Inflammatory macrophage treated with lipopolysaccharide for 1 hour (primary cell): ENCODE measurements at regions not wholly inside any gene's neighbourhood (a gene's known extent, or its start where the extent isn't known, plus 50 kb on each side); places are given as distances from the start of the nearest gene placed in this dataset.
"Not testable (repeated sequence)": the region's sequence is repeated elsewhere in the genome, so short reads cannot be mapped to it uniquely, and the experiment has no call there.

Source experiments
- DNase-seq, 2 donors: peaks; one replicate each; pipeline ENCODE4 v3.0.0-alpha.2; 2020 to 2022

GRCh38 chrX:81857192-81857591 is 655.3 kb downstream of the SH3BGRL start:
- DNase-seq: no peak

GRCh38 chrX:81866873-81867272 is 665.0 kb downstream of the SH3BGRL start:
- no peak for DNase-seq

- no peak for DNase-seq
These were observed 667.1 kb downstream of the SH3BGRL start for GRCh38 chrX:81868979-81869378.

DNA sequence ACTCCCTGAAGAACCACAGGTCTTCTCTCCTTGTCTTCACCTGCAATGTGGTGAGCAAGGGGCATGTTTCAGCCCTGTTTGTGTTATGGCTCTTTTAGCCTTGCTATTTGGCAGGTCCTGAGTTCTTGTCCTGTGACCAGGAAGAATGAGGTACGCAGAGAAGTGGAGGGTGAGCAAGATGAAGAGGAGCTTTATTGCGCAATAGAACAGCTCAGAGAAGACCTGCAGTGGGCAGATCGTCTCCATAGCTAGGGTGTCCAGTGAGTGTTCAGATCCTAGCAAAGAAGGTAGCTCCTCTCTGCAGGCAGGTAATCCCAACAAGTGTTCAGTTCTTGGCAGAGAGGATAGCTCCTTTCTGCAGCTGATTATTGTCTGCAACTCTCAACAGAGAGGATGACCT is 672.9 kb downstream of the SH3BGRL start:
- DNase-seq: no peak

DNA sequence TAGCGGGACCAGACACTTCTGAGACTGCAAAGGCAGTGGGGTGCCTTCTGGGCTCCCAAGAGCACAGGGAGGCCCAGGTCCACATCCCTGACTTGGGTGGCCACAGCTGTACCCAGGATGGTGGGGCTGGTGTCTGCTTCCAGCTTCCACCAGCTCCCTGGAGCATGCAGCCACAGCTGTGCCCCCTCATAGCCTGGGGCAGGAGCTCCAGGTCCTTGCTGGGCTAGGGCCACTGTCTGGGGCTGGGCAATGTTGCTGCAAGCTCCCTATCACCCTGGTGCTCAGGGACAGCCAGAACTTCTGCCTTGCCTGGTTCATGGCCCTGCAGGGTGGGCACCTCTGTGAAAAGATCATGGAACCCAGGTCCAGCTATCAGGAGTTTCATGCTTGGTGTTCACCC is 673.9 kb downstream of the SH3BGRL start:
- DNase-seq: no peak

- DNase-seq: no peak
These were observed 674.5 kb downstream of the SH3BGRL start for GRCh38 chrX:81876437-81876836.

DNA sequence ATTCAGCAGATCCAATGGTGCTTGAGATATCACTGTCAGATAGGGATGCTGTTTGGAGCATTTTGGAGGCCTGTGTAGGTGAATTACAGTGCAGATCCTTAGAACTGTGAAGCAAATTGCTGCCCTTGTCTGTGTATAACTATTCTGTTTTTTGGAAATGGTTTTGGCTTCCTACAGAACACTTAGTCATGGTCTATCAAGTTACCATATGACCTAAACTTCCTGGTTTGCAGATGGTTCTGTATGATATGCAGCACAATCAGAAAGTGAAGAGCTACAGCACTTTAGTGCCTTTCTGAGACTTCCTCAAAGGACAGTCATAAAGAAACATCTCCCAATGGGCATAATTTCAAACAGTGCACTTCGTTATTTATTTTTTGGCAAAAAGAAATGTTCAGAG is 688.6 kb downstream of the SH3BGRL start:
- no peak for DNase-seq

- no peak for DNase-seq
These were observed 698.6 kb downstream of the SH3BGRL start for GRCh38 chrX:81900522-81900921.

DNA sequence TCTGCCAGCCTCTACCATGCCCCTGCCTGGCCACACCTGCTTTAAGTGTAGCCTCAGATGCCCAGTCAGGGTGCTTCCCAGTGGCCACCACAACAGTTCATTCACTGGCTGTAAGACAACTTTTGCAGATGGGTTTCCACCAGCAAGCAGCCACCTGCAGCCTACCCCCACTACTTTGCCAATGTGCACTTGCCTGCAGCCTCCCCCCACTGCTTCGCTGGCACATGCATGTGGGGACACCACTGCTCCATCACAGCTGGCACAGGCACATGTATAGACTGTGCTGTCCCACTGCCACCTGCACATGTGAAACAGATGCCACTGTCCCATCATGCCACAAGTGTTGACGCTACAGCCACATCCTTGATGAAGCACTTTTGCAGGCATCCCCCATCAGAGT is 723.9 kb downstream of the SH3BGRL start:
- DNase-seq: no peak

GRCh38 chrX:81945911-81946310 is 744.0 kb downstream of the SH3BGRL start:
- not testable (repeated sequence) for DNase-seq

GRCh38 chrX:81957318-81957717 is 755.4 kb downstream of the SH3BGRL start:
- no peak for DNase-seq

DNA sequence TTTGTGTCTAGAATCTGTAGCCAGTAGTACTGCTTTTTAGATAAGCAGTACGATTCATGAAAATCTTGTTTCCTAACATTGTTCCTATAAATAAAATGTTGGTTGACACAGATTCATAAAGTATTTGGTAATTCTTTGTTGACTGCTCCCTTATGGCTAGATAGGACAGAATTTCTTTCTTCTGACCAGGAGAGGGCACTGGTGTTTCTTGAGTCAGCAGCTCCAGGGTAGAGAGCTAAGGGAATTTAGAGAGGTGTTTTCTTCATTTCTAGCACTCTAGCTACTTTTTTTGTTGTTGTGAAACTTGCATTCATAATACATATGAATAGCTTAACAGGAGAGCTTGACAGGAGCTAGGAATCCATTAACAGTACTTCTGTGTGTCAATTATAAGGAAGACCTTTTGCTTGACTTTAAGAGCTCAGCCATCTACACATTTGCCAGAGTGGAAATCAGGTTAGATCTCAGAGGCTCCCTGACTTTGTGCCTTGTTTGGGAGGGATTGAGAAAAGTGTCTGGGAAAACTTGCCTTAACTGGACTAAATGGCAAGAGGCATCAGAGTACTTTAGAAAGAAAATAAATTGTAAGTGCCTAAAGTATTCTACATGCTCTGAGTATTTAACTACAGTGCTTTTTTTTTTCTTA is 756.1 kb downstream of the SH3BGRL start:
- peak; percentile 0 to 2 for DNase-seq

DNA sequence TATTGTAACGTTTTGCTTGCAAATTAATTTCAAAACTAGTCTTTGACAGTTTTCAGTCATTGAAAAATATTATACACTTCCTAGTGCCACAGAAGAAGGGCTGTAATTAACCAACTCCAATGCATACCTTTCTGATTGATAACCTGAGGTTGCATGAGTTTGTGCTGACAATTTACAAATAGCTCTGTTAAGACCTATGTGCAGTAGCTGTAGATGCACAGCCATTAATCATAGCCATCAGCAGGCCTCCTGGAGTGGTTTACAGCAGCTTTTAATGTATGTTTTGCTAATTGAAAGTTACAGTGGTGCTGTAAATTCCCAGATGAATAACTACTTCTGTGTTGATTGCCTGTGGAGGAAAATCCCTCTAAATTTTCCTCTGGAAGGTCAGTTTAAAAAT is 758.1 kb downstream of the SH3BGRL start:
- DNase-seq: no peak

- DNase-seq: not testable (repeated sequence)
These were observed 772.5 kb downstream of the SH3BGRL start for GRCh38 chrX:81974413-81974812.

- no peak for DNase-seq
These were observed 778.1 kb downstream of the SH3BGRL start for GRCh38 chrX:81979806-81980515.

DNA sequence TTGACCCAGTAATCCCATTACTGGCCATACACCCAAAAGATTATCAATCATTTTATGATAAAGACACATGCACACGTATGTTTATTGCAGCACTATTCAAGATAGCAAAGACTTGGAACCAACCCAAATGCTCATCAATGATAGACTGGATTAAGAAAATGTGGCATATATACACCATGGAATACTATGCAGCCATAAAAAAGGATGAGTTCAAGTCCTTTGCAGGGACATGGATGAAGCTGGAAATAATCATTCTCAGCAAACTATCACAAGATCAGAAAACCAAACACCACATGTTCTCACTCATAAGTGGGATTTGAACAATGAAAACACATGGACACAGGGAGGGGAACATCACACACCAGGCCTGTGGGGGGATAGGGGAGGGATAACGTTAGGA is 785.3 kb downstream of the SH3BGRL start:
- DNase-seq: not testable (repeated sequence)

DNA sequence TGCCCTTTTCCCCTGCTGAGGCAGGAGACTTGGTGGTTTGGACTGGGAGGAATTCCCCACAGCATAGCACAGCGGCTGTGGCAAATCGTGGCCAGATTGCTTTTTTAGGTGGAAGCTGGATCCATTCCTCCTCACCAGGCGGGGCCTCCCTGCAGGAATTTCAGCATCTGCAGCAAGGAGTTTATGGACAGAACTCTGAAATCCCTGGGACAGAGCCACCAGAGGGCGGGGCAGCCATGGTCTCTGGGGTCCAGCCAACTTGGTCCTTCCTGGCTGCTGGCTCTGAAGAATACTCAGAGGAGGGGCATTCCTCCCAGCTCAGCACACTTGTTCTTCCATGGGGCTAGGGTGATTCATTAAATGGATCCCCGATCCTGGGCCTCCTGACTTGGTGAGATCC is 794.3 kb downstream of the SH3BGRL start:
- DNase-seq: no peak

DNA sequence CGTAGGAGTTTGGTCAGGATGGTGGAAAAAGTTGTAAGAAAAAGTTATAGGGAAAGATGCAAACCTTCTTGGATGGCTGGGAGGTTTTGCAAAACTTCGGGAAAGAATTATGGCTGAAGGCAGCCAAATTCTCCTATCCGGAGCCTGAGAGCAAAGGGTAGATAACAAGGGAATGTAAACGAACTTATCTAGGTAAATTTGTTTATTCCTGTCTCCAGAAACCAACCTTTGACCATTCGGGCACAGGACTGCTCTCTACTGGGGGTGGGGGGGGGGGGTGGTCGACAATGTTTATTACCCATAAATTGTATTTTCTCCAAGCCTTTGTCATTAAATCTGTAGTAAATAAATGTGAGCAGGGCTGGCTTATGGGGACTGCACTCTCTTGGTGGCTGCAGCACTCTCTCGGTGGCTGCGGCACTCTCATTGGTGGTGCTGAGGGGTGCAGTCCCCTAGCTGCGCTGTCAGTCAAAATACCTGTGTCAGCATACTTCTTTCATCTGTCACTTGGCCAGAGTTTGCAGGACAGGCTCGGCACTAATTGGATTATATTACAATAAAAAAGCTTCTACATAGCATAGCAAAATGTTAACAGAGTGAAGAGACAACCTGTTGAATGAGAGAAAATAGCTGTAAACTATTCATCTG is 827.8 kb downstream of the SH3BGRL start:
- DNase-seq: no peak

- DNase-seq: no peak
These were observed 829.3 kb downstream of the SH3BGRL start for GRCh38 chrX:82031250-82031649.

DNA sequence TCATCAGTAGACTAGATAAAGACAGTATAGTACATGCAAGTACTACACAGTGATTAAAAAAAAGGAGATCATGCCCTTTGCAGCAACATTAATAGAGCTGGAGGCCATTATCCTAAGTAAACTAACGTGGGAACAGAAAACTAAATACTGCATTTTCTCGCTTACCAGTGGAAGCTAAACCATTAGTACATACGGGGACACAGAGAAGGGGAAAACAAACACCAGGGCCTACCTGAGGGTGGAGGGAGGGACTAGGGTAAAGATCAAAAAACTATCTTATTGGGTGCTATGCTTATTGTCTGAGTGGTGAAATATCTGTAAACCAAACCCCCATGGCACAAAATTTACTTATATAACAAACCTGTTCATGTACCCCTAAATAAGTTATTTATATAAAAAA is 836.9 kb downstream of the SH3BGRL start:
- DNase-seq: no peak

DNA sequence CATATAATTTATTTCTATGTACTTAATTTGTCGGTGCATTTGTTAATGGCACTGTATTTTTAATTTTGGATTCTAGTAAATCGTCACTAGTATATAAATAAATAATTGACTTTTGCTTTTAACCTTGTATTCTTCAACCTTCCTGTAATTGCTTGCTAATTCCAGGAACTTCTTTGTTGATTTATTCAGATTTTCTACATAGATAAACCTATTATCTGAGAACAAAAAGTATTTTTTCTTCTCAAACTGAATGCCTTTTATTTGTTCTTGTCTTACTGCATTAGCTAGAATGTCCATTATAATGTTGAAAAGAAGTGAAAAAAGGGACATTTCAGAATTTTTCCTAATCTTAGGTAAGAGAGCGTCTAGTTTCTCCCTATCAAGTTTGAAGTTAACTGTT is 839.1 kb downstream of the SH3BGRL start:
- no peak for DNase-seq

DNA sequence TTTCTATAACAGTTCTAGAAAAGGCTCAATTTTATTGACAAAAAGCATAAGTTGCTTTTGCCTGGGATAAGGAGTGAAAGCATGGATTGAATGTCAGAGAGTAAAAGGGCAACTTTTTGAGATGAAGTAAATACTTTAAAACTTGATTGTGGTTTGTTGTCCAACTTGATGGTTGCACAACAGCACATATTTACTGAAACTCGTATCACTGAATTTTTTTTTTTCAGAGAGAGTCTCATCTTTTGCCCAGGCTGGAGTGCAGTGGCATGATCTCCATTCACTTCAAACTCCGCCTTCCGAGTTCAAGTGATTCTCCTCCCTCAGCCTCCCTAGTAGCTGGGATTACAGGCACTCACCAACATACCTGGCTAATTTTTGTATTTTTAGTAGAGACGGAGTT is 856.8 kb downstream of the SH3BGRL start:
- no peak for DNase-seq

DNA sequence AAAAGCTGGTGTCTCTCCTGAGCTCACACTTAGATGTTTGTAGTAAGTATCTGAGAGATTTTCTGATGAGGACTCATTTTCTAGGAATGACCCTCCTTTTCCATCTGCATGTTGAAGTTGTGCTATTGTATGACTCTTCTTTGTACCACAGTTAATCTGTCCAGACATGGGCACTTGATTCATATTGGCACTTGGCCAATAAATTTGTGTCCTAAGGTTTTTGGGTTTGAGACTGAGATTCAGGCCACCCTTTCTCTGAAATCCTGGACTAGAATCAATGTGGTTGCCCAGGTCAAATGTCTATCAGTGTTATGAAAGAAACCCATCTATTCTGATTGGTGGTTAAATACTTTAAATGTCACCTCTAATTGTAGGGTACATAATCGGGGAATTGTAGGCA is 869.0 kb downstream of the SH3BGRL start:
- DNase-seq: no peak

DNA sequence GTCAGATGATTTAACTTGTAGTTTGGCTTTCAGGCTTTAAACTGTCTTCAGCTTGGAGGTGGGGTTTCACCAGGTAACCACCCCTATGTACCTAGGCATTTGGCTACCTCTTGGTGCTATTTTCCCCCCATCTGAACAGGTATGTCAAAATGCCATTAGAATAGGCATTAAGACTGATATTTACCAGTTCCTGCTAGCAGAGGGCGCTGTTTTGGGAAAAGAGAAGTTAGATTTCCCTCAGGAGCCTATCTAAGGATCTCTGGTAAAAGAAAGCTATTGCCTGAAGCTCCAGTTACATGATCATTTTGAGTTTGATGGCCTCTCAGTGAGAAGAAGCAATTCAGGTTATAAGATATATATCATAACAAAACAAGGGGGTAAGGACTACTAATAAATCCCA is 879.1 kb downstream of the SH3BGRL start:
- no peak for DNase-seq
